ENCODE measurements at regions not wholly inside any gene's neighbourhood (a gene's known extent, or its start where the extent isn't known, plus 50 kb on each side); places are given as distances from the start of the nearest gene placed in this dataset.

- TF ChIP-seq CTCF (conservative IDR thresholded peaks at IDR 0.05 in 1 of 2, IDR thresholded peaks at IDR 0.05 in 1 of 2; ENCODE audit: extremely low read depth in 1 of 2, insufficient read depth in 1 of 2, low read depth in 1 of 2, low read length in 2 of 2): no peak
- TF ChIP-seq EZH2 (IDR thresholded peaks at IDR 0.05; ENCODE audit: borderline replicate concordance, low read length): no peak
Measured at GRCh38 chr14:98923596-98923995, 348.4 kb downstream of the BCL11B start.

Measured in mammary epithelial cell (primary cell).